ENCODE measurements at regions not wholly inside any gene's neighbourhood (a gene's known extent, or its start where the extent isn't known, plus 50 kb on each side); places are given as distances from the start of the nearest gene placed in this dataset.

- TF ChIP-seq POLR2AphosphoS5 (IDR thresholded peaks at IDR 0.05) (no peak), CTCF (IDR thresholded peaks at IDR 0.05 in 8 of 11, conservative IDR thresholded peaks at IDR 0.05 in 3 of 11) (no peak)
Observed at GRCh38 chr1:185444676-185445075, 127.6 kb upstream of the IVNS1ABP start.
